Natural killer cell treated with Interleukin-12 subunit alpha and Interleukin-12 subunit beta and Interleukin-15 and Interleukin-18, amount 100 ng/mL, for 72 hours (primary cell): ENCODE measurements at regions not wholly inside any gene's neighbourhood (a gene's known extent, or its start where the extent isn't known, plus 50 kb on each side); places are given as distances from the start of the nearest gene placed in this dataset.

ENCODE experiments used
- ATAC-seq, 2 donors: fragments of 150-1000 bp; cut with Tn5 transposase in 1 of 2; sonication (Bioruptor Pico), chemical (Tn5 transposase) in 1 of 2; 2 replicates each; pipeline ENCODE4 v1.10.0; 2021
- DNase-seq: peaks from one replicate; pipeline ENCODE4 v3.0.0; 2022; ENCODE audit warnings: low spot score
- H3K27ac Mint-ChIP-seq, 2 donors: 1 replicate in 1 of 2; 2 replicates in 1 of 2; pipeline ENCODE4 v1.8.0; 2022; ENCODE audit warnings: mixed read lengths in 2 of 2, mild to moderate bottlenecking in 1 of 2, moderate library complexity in 1 of 2
- H3K27me3 Mint-ChIP-seq, 2 donors: 1 replicate in 1 of 2; 2 replicates in 1 of 2; pipeline ENCODE4 v1.8.0; 2022; ENCODE audit warnings: mixed read lengths in 2 of 2
- H3K36me3 Mint-ChIP-seq: one replicate; pipeline ENCODE4 v1.8.0; 2022; ENCODE audit warnings: mixed read lengths
- H3K4me1 Mint-ChIP-seq, 2 donors: 1 replicate in 1 of 2; 2 replicates in 1 of 2; pipeline ENCODE4 v1.8.0; 2022; ENCODE audit warnings: low read depth in 2 of 2, mixed read lengths in 2 of 2, mild to moderate bottlenecking in 1 of 2
- H3K4me3 Mint-ChIP-seq: one replicate; pipeline ENCODE4 v1.8.0; 2022; ENCODE audit warnings: mixed read lengths
- H3K9me3 Mint-ChIP-seq: 2 replicates; pipeline ENCODE4 v1.8.0; 2022; ENCODE audit warnings: mixed read lengths

GRCh38 chr2:14817848-14818247 lies 185.3 kb downstream of the LRATD1 start:
- Mint-ChIP-seq H3K27ac (no peak overlapping the region), H3K36me3 (no peaks in the 10 kb centered on the region), H3K4me1 (no peaks in the 10 kb centered on the region), H3K27me3 (no peaks in the 10 kb centered on the region), H3K9me3 (peaks cover 26% of the 10 kb centered on the region), H3K4me3 (no peak overlapping the region)
- ATAC-seq (no peak), DNase-seq (no peak)

GRCh38 chr2:14826518-14826917 lies 194.0 kb downstream of the LRATD1 start:
- H3K36me3 Mint-ChIP-seq, result no peaks in the 10 kb centered on the region
- H3K9me3 Mint-ChIP-seq, result peaks cover 14% of the 10 kb centered on the region
- H3K27ac Mint-ChIP-seq, result no peak overlapping the region
- H3K27me3 Mint-ChIP-seq, result no peaks in the 10 kb centered on the region
- ATAC-seq (no peak), DNase-seq (no peak)
- H3K4me3 Mint-ChIP-seq, result no peak overlapping the region
- no peaks in the 10 kb centered on the region for H3K4me1 Mint-ChIP-seq

DNA sequence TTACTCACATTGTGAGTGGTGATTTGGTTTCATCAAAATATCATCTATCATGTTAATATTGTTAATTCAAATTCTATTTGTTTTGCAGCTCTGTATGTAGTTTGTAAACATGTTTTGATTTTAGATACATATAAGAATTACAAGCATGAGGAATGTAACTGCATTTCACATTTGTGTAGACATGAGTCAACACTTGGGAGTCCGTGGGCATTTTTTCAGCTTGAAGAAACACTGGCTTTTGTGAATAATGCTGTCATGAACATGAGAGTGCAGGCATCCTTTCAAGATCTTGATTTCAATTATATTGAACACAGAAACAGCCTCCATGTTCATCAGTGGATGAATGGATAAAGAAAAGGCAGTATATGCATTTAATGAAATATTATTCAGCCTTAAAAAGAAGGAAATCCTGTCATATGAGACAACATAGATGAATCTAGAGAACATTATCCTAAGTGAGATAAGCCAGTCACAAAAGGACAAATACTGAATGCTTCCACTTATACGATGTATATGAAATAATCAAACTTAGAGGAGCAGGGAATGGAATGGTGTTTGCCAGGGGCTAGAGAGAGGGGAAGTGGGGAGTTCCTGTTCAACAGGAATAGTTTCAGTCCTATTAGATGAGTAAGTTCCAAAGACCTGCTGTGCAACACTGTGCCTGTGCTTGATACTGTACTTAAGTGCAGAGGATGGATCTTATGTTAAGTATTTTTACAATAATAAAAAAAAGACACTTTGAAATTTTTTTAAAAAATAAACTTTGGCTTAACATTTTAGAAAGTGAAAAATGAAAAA lies 194.9 kb downstream of the LRATD1 start:
- Mint-ChIP-seq H3K4me3 (no peak overlapping the region), H3K36me3 (no peaks in the 10 kb centered on the region), H3K27ac (no peak overlapping the region), H3K4me1 (no peaks in the 10 kb centered on the region), H3K9me3 (peaks cover 14% of the 10 kb centered on the region), H3K27me3 (no peaks in the 10 kb centered on the region)
- ATAC-seq, result no peak
- no peak for DNase-seq

- no peak for DNase-seq
- Mint-ChIP-seq H3K27ac (no peak overlapping the region), H3K4me3 (no peak overlapping the region), H3K36me3 (no peaks in the 10 kb centered on the region), H3K9me3 (peaks cover 17% of the 10 kb centered on the region), H3K27me3 (no peaks in the 10 kb centered on the region), H3K4me1 (no peaks in the 10 kb centered on the region)
- no peak for ATAC-seq
Observed at GRCh38 chr2:14828223-14828622, 195.7 kb downstream of the LRATD1 start.

- Mint-ChIP-seq H3K27ac (no peak overlapping the region), H3K27me3 (no peaks in the 10 kb centered on the region), H3K4me1 (no peaks in the 10 kb centered on the region), H3K4me3 (no peak overlapping the region), H3K36me3 (no peaks in the 10 kb centered on the region), H3K9me3 (peaks cover 17% of the 10 kb centered on the region)
- DNase-seq, result no peak
- ATAC-seq, result no peak
Observed at GRCh38 chr2:14828968-14829367, 196.5 kb downstream of the LRATD1 start.

DNA sequence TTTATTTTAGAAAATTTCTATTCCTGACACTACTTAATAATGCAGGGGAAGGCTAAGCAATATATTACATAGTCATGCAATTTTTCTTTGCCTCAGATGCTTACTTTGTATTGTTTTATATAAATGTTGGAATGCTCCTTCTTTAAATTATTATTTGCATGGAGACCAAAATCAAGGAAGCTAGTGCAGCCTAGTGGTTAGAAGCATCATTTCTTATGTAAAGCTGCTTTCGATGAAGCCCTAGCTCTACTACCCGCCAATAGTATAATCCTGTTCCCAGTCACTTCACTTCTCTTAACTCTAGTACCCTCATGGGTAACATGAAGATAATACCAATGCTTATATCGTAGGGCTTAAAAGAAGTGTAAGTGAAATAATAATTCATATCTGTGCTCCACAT lies 198.9 kb downstream of the LRATD1 start:
- Mint-ChIP-seq H3K9me3 (peaks cover 15% of the 10 kb centered on the region), H3K4me1 (no peaks in the 10 kb centered on the region)
- no peak for ATAC-seq

GRCh38 chr2:14843507-14844204 lies 211.1 kb downstream of the LRATD1 start:
- Mint-ChIP-seq H3K4me3 (no peak overlapping the region), H3K4me1 (no peaks in the 10 kb centered on the region), H3K27me3 (no peaks in the 10 kb centered on the region), H3K27ac (no peak overlapping the region), H3K36me3 (peaks cover 14% of the 10 kb centered on the region), H3K9me3 (peaks cover 22% of the 10 kb centered on the region)
- ATAC-seq, result no peak
- no peak for DNase-seq

More for the DNA sequence above, 198.9 kb downstream of the LRATD1 start:
- Mint-ChIP-seq H3K36me3 (no peaks in the 10 kb centered on the region), H3K27me3 (no peaks in the 10 kb centered on the region), H3K27ac (no peak overlapping the region), H3K4me3 (no peak overlapping the region)
- no peak for DNase-seq

DNA sequence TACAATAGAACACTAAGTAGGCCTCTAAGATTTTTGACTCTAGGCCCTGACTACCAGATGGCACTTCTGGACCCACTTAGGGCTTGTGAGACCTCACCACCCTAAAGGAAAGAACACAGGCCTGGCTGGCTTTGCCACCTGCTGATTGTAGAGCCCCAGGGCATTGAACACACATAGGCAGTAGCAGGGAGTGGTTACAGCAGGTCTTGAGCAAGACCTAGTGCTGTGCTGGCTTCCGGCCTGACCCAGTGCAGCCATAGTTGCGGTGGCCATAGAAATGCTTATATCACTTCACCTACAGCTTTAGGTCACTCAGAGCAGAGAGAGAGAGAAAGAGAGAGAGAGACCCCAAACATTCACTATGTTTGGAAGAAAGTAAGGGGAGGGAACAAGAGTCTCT lies 223.2 kb downstream of the LRATD1 start:
- Mint-ChIP-seq H3K4me1 (no peaks in the 10 kb centered on the region), H3K27ac (no peak overlapping the region), H3K27me3 (no peaks in the 10 kb centered on the region), H3K9me3 (peaks cover 26% of the 10 kb centered on the region), H3K4me3 (no peak overlapping the region), H3K36me3 (no peaks in the 10 kb centered on the region)
- ATAC-seq (no peak), DNase-seq (no peak)

DNA sequence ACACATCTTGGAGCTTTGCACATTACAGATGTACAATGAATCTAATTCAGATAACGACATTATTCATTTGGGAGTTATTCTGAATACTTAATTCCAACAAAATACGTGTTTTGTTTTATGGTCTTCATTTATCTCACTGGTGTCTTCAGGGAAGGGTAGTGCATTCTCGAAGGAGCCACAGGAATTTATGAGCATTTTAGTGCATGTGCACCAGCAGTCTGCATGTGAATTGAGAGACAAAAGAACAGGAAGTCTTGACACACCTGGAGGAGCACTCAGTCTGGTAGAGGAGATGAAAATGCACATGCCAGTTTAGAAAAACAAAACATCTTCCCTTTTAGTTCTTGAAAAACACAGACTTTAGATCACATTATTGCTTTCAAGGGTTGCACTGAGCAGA lies 228.7 kb downstream of the LRATD1 start:
- Mint-ChIP-seq H3K36me3 (no peaks in the 10 kb centered on the region), H3K4me3 (no peak overlapping the region)

DNA sequence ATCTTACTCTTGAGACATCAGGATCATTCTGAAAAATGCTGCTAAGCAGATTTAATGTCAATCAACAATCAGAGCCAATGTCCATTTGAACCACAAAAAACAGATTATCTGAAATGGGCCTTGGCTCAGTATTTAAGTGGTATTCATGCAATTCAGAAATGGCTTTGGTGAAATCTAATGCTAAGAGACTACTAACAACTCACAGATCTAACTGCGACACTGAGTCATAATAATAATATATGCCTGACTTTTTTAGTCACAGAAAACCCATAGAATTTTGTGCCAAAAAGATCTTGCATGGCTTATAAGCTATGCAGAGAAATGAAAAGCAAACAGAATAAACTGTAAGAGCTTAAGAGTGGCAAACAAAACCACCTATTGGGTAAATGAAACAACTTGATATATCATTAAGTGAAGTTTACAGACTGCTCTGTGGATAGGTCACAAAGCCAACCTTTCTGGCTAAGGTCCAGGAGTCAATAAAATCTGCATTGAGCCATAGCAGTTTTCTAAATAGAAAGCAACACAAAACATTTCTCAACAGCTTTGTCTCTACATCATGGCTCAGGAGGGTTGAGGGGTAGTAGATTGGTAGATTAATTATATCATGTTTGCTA lies 234.3 kb downstream of the LRATD1 start:
- Mint-ChIP-seq H3K9me3 (peaks cover under 1% of the 10 kb centered on the region), H3K27ac (no peak overlapping the region), H3K27me3 (peaks cover 0 to 4% of the 10 kb centered on the region in 2 donors), H3K36me3 (peaks cover 6% of the 10 kb centered on the region), H3K4me3 (no peak overlapping the region), H3K4me1 (no peaks in the 10 kb centered on the region)
- no peak for ATAC-seq
- DNase-seq, result no peak

More for the DNA sequence above, 228.7 kb downstream of the LRATD1 start:
- H3K27me3 Mint-ChIP-seq, result no peaks in the 10 kb centered on the region
- DNase-seq (no peak), ATAC-seq (no peak)
- peaks cover 21% of the 10 kb centered on the region for H3K9me3 Mint-ChIP-seq
- H3K4me1 Mint-ChIP-seq, result no peaks in the 10 kb centered on the region
- H3K27ac Mint-ChIP-seq, result no peak overlapping the region

GRCh38 chr2:14867853-14868252 lies 235.3 kb downstream of the LRATD1 start:
- Mint-ChIP-seq H3K4me1 (no peaks in the 10 kb centered on the region), H3K36me3 (peaks cover 6% of the 10 kb centered on the region), H3K9me3 (no peaks in the 10 kb centered on the region), H3K27ac (no peak overlapping the region), H3K27me3 (peaks cover 0 to 4% of the 10 kb centered on the region in 2 donors), H3K4me3 (no peak overlapping the region)
- ATAC-seq, result no peak
- DNase-seq, result no peak

DNA sequence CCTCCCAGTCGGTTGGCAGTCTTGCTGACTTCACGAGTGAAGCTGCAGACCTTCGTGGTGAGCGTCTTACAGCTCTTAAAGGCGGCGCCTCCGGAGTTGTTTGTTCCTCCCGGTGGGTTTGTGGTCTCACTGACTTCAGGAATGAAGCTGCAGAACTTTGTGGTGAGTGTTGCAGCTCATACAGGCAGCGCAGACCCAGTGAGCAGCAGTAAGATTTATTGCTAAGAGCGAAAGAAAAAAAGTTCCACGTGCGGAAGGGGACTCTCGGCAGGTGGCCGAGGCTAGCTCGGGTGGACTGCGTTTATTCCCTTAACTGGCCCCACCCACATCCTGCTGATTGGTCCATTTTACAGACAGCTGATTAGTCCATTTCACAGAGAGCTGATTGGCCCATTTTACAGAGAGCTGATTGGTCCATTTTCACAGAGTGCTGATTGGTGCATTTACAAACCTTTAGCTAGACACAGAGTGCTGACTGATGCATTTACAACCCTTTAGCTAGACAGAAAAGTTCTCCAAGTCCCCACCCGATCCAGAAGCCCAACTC lies 240.3 kb downstream of the LRATD1 start:
- H3K4me3 Mint-ChIP-seq, result no peak overlapping the region
- H3K4me1 Mint-ChIP-seq, result no peaks in the 10 kb centered on the region
- ATAC-seq, result no peak
- peaks cover under 1% of the 10 kb centered on the region for H3K9me3 Mint-ChIP-seq
- H3K36me3 Mint-ChIP-seq, result peaks cover 6% of the 10 kb centered on the region
- peaks cover under 1 to 4% of the 10 kb centered on the region in 2 donors for H3K27me3 Mint-ChIP-seq
- no peak for DNase-seq
- H3K27ac Mint-ChIP-seq, result no peak overlapping the region

DNA sequence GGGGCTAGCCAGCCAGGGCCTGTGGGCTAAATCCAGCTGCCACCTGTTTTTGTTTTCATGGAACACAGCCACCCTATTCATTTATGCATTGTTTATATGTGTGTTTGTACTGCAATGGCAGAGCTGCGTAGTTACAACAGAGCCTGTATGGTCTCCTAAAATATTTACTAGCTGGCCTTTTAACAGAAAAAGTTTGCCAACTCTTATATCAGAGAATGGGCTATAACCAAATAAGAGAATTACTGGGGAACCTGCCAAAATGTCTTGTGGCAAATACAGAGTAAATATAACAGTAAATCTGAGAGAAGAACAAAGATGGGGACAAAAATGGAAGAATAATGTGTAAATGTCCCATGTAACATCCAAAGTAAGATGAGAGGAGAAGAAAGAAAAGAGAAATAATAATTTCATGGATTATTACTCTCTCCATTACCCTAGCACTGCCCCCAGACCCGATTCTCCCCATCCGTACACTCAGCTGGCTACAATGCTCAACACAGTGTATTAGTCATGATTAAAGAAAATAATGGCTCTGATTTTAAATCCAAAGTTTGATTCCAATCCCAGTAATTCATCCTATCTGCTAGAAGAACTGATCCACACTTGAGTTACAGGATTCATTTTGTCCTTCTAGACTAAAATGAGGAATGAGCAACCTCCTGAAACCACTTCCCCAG lies 249.3 kb downstream of the LRATD1 start:
- DNase-seq (no peak), ATAC-seq (no peak)
- no peaks in the 10 kb centered on the region for H3K4me1 Mint-ChIP-seq

More for the DNA sequence above, 249.3 kb downstream of the LRATD1 start:
- Mint-ChIP-seq H3K9me3 (peaks cover 7% of the 10 kb centered on the region), H3K27ac (no peak overlapping the region), H3K36me3 (no peaks in the 10 kb centered on the region), H3K4me3 (no peak overlapping the region), H3K27me3 (peaks cover 0 to 2% of the 10 kb centered on the region in 2 donors)
